ENCODE measurements at regions not wholly inside any gene's neighbourhood (a gene's known extent, or its start where the extent isn't known, plus 50 kb on each side); places are given as distances from the start of the nearest gene placed in this dataset.

- TF ChIP-seq, protein P1, sequence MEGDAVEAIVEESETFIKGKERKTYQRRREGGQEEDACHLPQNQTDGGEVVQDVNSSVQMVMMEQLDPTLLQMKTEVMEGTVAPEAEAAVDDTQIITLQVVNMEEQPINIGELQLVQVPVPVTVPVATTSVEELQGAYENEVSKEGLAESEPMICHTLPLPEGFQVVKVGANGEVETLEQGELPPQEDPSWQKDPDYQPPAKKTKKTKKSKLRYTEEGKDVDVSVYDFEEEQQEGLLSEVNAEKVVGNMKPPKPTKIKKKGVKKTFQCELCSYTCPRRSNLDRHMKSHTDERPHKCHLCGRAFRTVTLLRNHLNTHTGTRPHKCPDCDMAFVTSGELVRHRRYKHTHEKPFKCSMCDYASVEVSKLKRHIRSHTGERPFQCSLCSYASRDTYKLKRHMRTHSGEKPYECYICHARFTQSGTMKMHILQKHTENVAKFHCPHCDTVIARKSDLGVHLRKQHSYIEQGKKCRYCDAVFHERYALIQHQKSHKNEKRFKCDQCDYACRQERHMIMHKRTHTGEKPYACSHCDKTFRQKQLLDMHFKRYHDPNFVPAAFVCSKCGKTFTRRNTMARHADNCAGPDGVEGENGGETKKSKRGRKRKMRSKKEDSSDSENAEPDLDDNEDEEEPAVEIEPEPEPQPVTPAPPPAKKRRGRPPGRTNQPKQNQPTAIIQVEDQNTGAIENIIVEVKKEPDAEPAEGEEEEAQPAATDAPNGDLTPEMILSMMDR (IDR thresholded peaks at IDR 0.05; ENCODE audit: low read depth, low read length, missing control alignments): peak; percentile 16
- DNase-seq (ENCODE audit: extremely low read depth, low read depth): no peak
- no peak overlapping the region for H3K4me3 ChIP-seq (replicated peaks; ENCODE audit: low read depth, low read length)
Observed at GRCh38 chr2:74080346-74080745, 67.4 kb downstream of the BOLA3 start.

- H3K4me3 ChIP-seq (replicated peaks; ENCODE audit: low read depth, low read length): no peak overlapping the region
- TF ChIP-seq, protein P1 (IDR thresholded peaks at IDR 0.05; ENCODE audit: low read depth, low read length, missing control alignments): no peak
- no peak for DNase-seq (ENCODE audit: extremely low read depth, low read depth)
Observed at GRCh38 chr2:74081030-74081762, 66.5 kb downstream of the BOLA3 start.

DNA sequence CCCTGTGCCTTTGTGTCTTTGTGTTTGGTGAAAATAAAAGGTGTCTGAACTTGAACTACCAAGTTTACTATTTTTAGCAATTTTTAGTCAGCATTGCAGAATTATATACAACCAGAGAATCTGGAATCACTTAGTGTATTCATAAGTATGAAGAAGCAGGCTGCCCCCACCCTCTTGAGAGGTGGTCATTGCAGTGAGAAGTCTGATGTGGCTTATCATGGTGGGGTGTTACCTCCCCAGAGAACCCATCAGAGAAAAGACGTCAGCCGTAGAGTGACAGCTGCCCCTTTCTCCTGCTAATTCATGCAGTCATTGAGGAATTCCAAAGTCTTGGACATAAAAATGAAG is 66.0 kb downstream of the BOLA3 start:
- no peak overlapping the region for H3K4me3 ChIP-seq (replicated peaks; ENCODE audit: low read depth, low read length)
- TF ChIP-seq, protein P1 (IDR thresholded peaks at IDR 0.05; ENCODE audit: low read depth, low read length, missing control alignments): no peak
- DNase-seq (ENCODE audit: extremely low read depth, low read depth): no peak

DNA sequence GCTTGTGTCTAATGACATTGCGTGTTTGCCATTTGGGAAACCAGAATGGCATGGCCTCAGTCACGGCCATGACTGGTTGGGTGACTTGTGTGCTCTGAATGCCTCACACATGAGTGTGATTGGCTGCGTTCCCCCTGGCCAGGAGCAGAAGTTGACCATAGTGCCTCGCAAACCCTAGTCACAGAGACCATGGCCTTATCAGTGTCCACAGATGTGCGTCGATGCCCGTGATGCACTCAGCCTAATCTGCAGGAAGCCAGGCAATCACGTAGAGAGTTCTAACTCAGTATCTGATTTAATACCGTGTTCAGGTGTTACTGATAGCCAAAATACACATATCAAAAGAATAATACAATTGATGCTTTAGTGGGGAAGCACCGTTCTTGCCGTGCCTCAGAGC is 64.0 kb downstream of the BOLA3 start:
- no peak for DNase-seq (ENCODE audit: extremely low read depth, low read depth)
- TF ChIP-seq, protein P1 (IDR thresholded peaks at IDR 0.05; ENCODE audit: low read depth, low read length, missing control alignments): no peak
- H3K4me3 ChIP-seq (replicated peaks; ENCODE audit: low read depth, low read length): no peak overlapping the region

All from HFF-Myc (cell line).